Thymus (tissue), 11 donors: ENCODE measurements at regions not wholly inside any gene's neighbourhood (a gene's known extent, or its start where the extent isn't known, plus 50 kb on each side); places are given as distances from the start of the nearest gene placed in this dataset.
"Not testable (repeated sequence)": the region's sequence is repeated elsewhere in the genome, so short reads cannot be mapped to it uniquely, and the experiment has no call there.

Source experiments
- DNase-seq, 9 donors: peaks; one replicate each; pipeline ENCODE4 v3.0.0-alpha.2; 2013; ENCODE audit warnings: low spot score in 9 of 9, low read depth in 6 of 9, missing footprints in 1 of 9
- H3K27ac ChIP-seq, 2 donors: one replicate each; pipeline ENCODE4 v1.5.1; 2013; ENCODE audit warnings: control low read depth in 1 of 2, low read depth in 1 of 2, low read length in 1 of 2, mild to moderate bottlenecking in 1 of 2, moderate library complexity in 1 of 2
- H3K27me3 ChIP-seq, 2 donors: one replicate each; pipeline ENCODE4 v1.5.1; 2013; ENCODE audit warnings: low read length in 1 of 2; ENCODE audit not compliant: control insufficient read depth in 2 of 2, insufficient read depth in 1 of 2
- H3K36me3 ChIP-seq, 2 donors: one replicate each; pipeline ENCODE4 v1.5.1; 2013; ENCODE audit warnings: low read length in 1 of 2, mild to moderate bottlenecking in 1 of 2, moderate library complexity in 1 of 2; ENCODE audit not compliant: control insufficient read depth in 2 of 2, insufficient read depth in 2 of 2
- H3K4me1 ChIP-seq, 2 donors: one replicate each; pipeline ENCODE4 v1.5.1; 2013; ENCODE audit warnings: low read length in 2 of 2; ENCODE audit not compliant: control insufficient read depth in 2 of 2, insufficient read depth in 2 of 2
- H3K4me3 ChIP-seq, 2 donors: one replicate each; pipeline ENCODE4 v1.5.1; 2013; ENCODE audit warnings: low read length in 2 of 2, control low read depth in 1 of 2, mild to moderate bottlenecking in 1 of 2
- H3K9me3 ChIP-seq, 2 donors: one replicate each; pipeline ENCODE4 v1.5.1; 2013; ENCODE audit warnings: low read length in 1 of 2, mild to moderate bottlenecking in 1 of 2; ENCODE audit not compliant: control insufficient read depth in 2 of 2, insufficient read depth in 1 of 2
- WGBS: extraction: QIAGEN DNeasy Blood & Tissue Kit; methylation state at CpG from one replicate; pipeline ENCODE4 v1.1.7; 2013; 5-methylcytosine and 5-hydroxymethylcytosine counted together
- donor health status: healthy.

DNA sequence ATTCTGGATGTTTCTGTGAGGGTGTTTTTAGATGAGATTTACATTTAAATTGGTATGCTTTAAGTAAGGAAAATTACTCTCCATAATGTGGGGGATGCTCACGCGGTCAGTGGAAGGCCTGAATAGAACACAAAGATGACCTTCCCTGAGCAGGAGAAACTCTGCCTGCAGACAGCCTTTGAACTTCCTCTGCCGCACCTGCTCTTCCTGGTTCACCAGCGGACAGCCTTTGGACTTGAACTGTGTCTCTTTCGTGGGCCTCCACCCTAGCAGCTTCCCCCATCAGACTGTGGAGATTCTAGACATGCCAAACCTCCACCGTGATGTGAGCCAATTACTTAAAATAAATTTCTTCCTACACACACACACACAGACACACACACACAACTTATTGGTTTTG lies 210.7 kb downstream of the EFCAB11 start:
- no peak for DNase-seq
- no peaks in the 10 kb centered on the region for H3K36me3 ChIP-seq
- H3K4me1 ChIP-seq: no peaks in the 10 kb centered on the region

GRCh38 chr14:89740241-89740640 lies 214.3 kb downstream of the EFCAB11 start:
- Histone ChIP-seq H3K4me1 (no peaks in the 10 kb centered on the region), H3K4me3 (no peak overlapping the region), H3K9me3 (peaks cover 0 to 8% of the 10 kb centered on the region in 2 donors), H3K27ac (no peak overlapping the region), H3K36me3 (no peaks in the 10 kb centered on the region), H3K27me3 (no peaks in the 10 kb centered on the region)
- no peak for DNase-seq
- 98% methylated on average over 3 of the region's 3 CpGs for whole genome bisulfite sequencing

More for the DNA sequence above, 210.7 kb downstream of the EFCAB11 start:
- WGBS: 88% methylated on average over 6 of the region's 6 CpGs
- Histone ChIP-seq H3K9me3 (peaks cover 0 to 11% of the 10 kb centered on the region in 2 donors), H3K27ac (no peak overlapping the region), H3K27me3 (no peaks in the 10 kb centered on the region), H3K4me3 (no peak overlapping the region)

GRCh38 chr14:89736881-89737280 lies 217.6 kb downstream of the EFCAB11 start:
- WGBS: 96% methylated on average over 4 of the region's 4 CpGs
- peaks cover 0 to 3% of the 10 kb centered on the region in 2 donors for H3K9me3 ChIP-seq
- no peaks in the 10 kb centered on the region for H3K27me3 ChIP-seq

DNA sequence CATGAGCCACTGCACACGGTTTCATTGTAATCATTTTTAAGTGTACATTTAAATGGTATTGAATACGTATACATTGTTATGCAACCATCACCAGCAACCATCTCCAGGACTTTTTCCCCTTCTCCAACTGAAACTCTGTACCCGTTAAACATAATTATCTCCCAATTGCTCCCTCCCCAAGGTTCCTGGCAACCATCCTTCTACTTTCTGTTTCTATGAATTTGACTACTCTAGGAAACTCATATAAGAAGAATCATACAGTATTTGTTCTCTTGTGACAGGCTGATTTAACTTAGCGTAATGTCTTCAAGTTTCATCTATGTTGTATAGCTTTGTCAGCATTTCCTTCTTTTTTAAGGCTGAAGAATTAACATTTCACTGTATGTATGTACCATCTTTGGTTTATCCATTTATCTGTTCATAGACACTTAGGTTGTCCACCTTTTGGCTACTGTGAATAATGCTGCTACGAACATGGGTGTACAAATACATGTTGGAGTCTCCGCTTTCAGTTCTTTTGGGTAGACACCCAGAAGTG lies 223.1 kb downstream of the EFCAB11 start:
- no peak overlapping the region for H3K27ac ChIP-seq
- H3K27me3 ChIP-seq: no peaks in the 10 kb centered on the region
- no peaks in the 10 kb centered on the region for H3K4me1 ChIP-seq
- no peaks in the 10 kb centered on the region for H3K36me3 ChIP-seq
- DNase-seq: no peak
- no peak overlapping the region for H3K4me3 ChIP-seq
- WGBS: 97% methylated on average over 6 of the region's 6 CpGs
- H3K9me3 ChIP-seq: no peaks in the 10 kb centered on the region

More at GRCh38 chr14:89736881-89737280, 217.6 kb downstream of the EFCAB11 start:
- no peaks in the 10 kb centered on the region for H3K4me1 ChIP-seq
- no peaks in the 10 kb centered on the region for H3K36me3 ChIP-seq
- DNase-seq: no peak
- H3K4me3 ChIP-seq: no peak overlapping the region
- no peak overlapping the region for H3K27ac ChIP-seq

DNA sequence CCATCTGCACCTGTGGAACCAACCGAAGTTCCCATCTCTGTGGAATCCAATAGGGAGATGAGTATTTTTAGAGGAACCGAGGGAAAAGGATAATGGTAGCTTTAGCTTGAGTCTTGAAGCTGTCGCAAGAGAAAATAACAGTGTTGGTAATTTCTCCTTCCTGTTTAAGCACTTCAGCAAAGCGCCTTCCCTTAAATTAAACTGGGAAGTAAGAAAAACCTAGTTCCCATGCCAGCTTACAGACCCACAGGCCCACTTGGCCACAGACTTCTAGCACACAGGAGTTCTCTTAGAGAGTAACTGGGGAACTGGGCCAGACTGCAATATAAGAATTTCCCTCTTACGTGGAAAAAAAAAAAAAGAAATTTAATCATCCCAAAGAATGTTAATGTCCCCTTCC lies 223.8 kb downstream of the EFCAB11 start:
- H3K4me3 ChIP-seq: no peak overlapping the region
- no peaks in the 10 kb centered on the region for H3K4me1 ChIP-seq
- DNase-seq: no peak
- H3K36me3 ChIP-seq: no peaks in the 10 kb centered on the region
- 88% methylated on average over 5 of the region's 5 CpGs for WGBS
- no peaks in the 10 kb centered on the region for H3K9me3 ChIP-seq
- no peak overlapping the region for H3K27ac ChIP-seq
- no peaks in the 10 kb centered on the region for H3K27me3 ChIP-seq

- peaks cover 10 to 15% of the 10 kb centered on the region in 2 donors for H3K4me1 ChIP-seq
- no peaks in the 10 kb centered on the region for H3K9me3 ChIP-seq
- no peaks in the 10 kb centered on the region for H3K27me3 ChIP-seq
- DNase-seq: no peak
- no peaks in the 10 kb centered on the region for H3K36me3 ChIP-seq
- H3K4me3 ChIP-seq: no peak overlapping the region
- 98% methylated on average over 5 of the region's 5 CpGs for WGBS
- no peak overlapping the region for H3K27ac ChIP-seq
Observed at GRCh38 chr14:89728964-89729363, 225.6 kb downstream of the EFCAB11 start.

- H3K27me3 ChIP-seq, H3K27ac ChIP-seq, H3K9me3 ChIP-seq, H3K36me3 ChIP-seq, H3K4me3 ChIP-seq: not testable (repeated sequence)
- 72% methylated on average over 6 of the region's 6 CpGs for WGBS
- peak in 1 of 9 donors; percentile 37 for DNase-seq
- H3K4me1 ChIP-seq: peaks cover 20 to 40% of the 10 kb centered on the region in 2 donors
Observed at GRCh38 chr14:89726226-89726625, 228.3 kb downstream of the EFCAB11 start.

- Histone ChIP-seq H3K27me3 (no peaks in the 10 kb centered on the region), H3K36me3 (no peaks in the 10 kb centered on the region), H3K9me3 (peaks cover 0 to 2% of the 10 kb centered on the region in 2 donors), H3K27ac (peak overlapping the region; percentile 80 to 89), H3K4me3 (peak overlapping the region; percentile 3 to 19), H3K4me1 (peaks cover 31 to 56% of the 10 kb centered on the region in 2 donors)
- 16% methylated on average over 8 of the region's 8 CpGs for WGBS
- peak in 3 of 9 donors; percentile 39 to 74 (median 42) for DNase-seq
Observed at GRCh38 chr14:89724628-89724960, 229.9 kb downstream of the EFCAB11 start.

DNA sequence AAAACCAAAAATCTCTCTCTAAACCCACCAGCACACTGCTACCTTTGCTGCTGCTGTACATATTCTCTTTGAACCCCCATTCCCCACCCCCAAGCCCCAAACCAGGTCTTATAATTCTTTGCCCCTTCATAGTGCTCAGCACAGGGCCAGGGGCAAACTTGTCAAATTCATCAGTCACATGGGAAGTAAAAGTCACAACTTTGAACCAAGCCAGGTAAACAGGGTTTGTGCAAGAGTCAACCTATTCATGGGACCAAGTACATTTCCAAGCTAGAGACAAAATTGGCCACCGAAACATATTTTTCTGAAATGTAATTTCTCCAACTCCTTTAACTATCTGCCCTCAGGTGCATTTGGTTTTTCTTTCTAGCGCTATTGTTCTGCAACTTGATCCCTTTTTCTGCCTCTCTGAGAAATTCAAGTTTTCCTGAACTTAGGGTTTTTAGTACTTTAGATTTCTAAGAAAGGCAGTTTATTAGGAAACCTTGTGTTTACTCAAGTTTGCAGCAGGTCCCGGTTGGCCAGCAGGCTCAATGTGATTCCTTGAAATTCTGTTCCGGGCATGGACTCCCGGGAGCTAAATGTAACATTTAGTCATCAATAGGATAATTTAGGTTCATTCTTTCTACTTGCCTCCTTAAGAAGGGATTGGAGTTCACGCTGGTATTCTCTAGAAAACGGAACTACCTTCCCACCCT lies 230.5 kb downstream of the EFCAB11 start:
- H3K36me3 ChIP-seq: no peaks in the 10 kb centered on the region
- 46% methylated on average over 7 of the region's 7 CpGs for WGBS
- peaks cover 31 to 59% of the 10 kb centered on the region in 2 donors for H3K4me1 ChIP-seq
- DNase-seq: peak in 1 of 9 donors; percentile 28
- no peaks in the 10 kb centered on the region for H3K27me3 ChIP-seq
- H3K4me3 ChIP-seq: peak overlapping the region; percentile 3 to 19
- H3K27ac ChIP-seq: peak overlapping the region; percentile 80 to 89
- peaks cover 0 to 2% of the 10 kb centered on the region in 2 donors for H3K9me3 ChIP-seq
